Karpas-422 (cell line): ENCODE measurements at regions not wholly inside any gene's neighbourhood (a gene's known extent, or its start where the extent isn't known, plus 50 kb on each side); places are given as distances from the start of the nearest gene placed in this dataset.
"Not testable (repeated sequence)": the region's sequence is repeated elsewhere in the genome, so short reads cannot be mapped to it uniquely, and the experiment has no call there.

Source experiments
- DNase-seq: peaks from one replicate; pipeline ENCODE4 v3.0.0-alpha.2; 2015
- H2AFZ ChIP-seq: fragments of 200-600 bp; sonication (generic); 2 replicates; pipeline ENCODE4 v1.6.1; 2014; ENCODE audit warnings: antibody characterized with exemption, low read length, mixed read lengths
- H3K27ac ChIP-seq: fragments of 200-600 bp; sonication (generic); 2 replicates; pipeline ENCODE4 v1.5.1; 2014; ENCODE audit warnings: mild to moderate bottlenecking, low read length, moderate library complexity
- H3K27me3 ChIP-seq: fragments of 200-600 bp; sonication (generic); 2 replicates; pipeline ENCODE4 v1.6.1; 2014; ENCODE audit warnings: low read length, mixed read lengths
- H3K36me3 ChIP-seq: fragments of 200-600 bp; sonication (generic); 2 replicates; pipeline ENCODE4 v1.6.1; 2014; ENCODE audit warnings: low read length, mixed read lengths; ENCODE audit not compliant: insufficient read depth
- H3K4me1 ChIP-seq: fragments of 200-600 bp; sonication (generic); 2 replicates; pipeline ENCODE4 v1.6.1; 2014; ENCODE audit warnings: mild to moderate bottlenecking, low read length, mixed read lengths
- H3K4me2 ChIP-seq: fragments of 200-600 bp; sonication (generic); 2 replicates; pipeline ENCODE4 v1.6.1; 2014; ENCODE audit warnings: low read length, low read depth, mild to moderate bottlenecking; ENCODE audit not compliant: poor library complexity, severe bottlenecking
- H3K4me3 ChIP-seq: fragments of 200-600 bp; sonication (generic); 2 replicates; pipeline ENCODE4 v1.5.1; 2014; ENCODE audit warnings: mild to moderate bottlenecking, antibody characterized with exemption, low read length, mixed read lengths
- H3K79me2 ChIP-seq: fragments of 200-600 bp; sonication (generic); 2 replicates; pipeline ENCODE4 v1.6.1; 2014; ENCODE audit warnings: mild to moderate bottlenecking, low read length, mixed read lengths
- H3K9ac ChIP-seq: fragments of 200-600 bp; sonication (generic); 2 replicates; pipeline ENCODE4 v1.6.0; 2014; ENCODE audit warnings: low read length
- H3K9me2 ChIP-seq: fragments of 200-600 bp; sonication (generic), shearing (Covaris generic); replicated peaks from 2 replicates; pipeline ENCODE4 v1.6.0; 2014; ENCODE audit warnings: mild to moderate bottlenecking, low read length, moderate library complexity; ENCODE audit not compliant: insufficient read depth
- H3K9me3 ChIP-seq: fragments of 300-700, 200-600 bp; sonication (generic); 2 replicates; pipeline ENCODE4 v1.6.1; 2014; ENCODE audit warnings: low read length, mixed read lengths
- H4K20me1 ChIP-seq: fragments of 200-600 bp; sonication (generic); 2 replicates; pipeline ENCODE4 v1.6.1; 2014; ENCODE audit warnings: mild to moderate bottlenecking, antibody characterized with exemption, low read length, low read depth; ENCODE audit not compliant: insufficient read depth

DNA sequence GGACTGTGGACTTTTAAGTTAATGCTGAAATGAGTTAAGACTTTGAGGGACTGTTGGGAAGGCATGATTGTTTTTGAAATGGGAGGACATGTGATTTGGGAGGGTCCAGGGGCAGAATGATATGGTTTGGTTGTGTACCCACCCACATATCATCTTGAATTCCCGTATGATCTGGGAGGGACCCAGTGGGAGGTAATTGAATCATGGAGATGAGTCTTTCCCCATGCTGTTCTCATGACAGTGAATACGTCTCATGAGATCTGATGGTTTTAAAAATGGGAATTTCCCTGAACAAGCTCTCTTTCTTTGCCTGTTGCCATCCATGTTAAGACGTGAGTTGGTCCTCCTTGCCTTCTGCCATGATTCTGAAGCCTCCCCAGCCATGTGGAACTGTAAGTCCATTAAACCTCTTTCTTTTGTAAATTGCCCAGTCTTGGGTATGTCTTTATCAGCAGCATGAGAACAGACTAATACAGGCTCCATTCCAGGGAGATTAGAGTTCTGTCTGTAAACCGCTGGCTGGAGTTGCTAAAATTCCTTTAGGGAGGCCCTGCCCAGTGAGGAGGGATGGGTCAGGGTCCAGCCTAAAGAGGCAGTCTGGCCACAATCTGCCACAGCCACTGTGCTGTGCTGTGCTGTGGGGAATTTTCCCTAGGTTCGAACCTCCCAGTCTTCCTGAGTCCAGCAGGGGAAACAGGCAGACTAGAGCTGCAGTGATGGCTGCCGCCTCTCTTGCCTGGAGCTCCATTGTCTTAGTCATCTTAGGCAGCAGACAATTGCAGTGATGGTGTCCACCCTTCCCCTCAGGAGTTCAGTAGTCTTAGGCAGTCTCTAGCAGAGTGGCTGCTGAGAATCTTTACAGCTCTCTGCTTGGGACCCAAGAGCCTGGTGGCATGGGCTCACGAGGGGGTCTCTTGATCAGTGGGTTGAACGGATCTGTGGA lies 94.1 kb upstream of the PMCH start:
- H3K4me1 ChIP-seq, H3K27me3 ChIP-seq, H3K4me3 ChIP-seq, H3K9me3 ChIP-seq, H4K20me1 ChIP-seq, H2AFZ ChIP-seq, H3K9ac ChIP-seq, H3K27ac ChIP-seq, H3K36me3 ChIP-seq, H3K4me2 ChIP-seq, H3K9me2 ChIP-seq, H3K79me2 ChIP-seq, DNase-seq: not testable (repeated sequence)

- not testable (repeated sequence) for H3K27me3 ChIP-seq, H3K4me1 ChIP-seq, H3K4me2 ChIP-seq, H3K9ac ChIP-seq, H3K9me3 ChIP-seq, H3K4me3 ChIP-seq, H3K27ac ChIP-seq, H4K20me1 ChIP-seq, H3K9me2 ChIP-seq, H3K79me2 ChIP-seq, DNase-seq, H3K36me3 ChIP-seq, H2AFZ ChIP-seq
Observed at GRCh38 chr12:102289702-102290101, 92.1 kb upstream of the PMCH start.

DNA sequence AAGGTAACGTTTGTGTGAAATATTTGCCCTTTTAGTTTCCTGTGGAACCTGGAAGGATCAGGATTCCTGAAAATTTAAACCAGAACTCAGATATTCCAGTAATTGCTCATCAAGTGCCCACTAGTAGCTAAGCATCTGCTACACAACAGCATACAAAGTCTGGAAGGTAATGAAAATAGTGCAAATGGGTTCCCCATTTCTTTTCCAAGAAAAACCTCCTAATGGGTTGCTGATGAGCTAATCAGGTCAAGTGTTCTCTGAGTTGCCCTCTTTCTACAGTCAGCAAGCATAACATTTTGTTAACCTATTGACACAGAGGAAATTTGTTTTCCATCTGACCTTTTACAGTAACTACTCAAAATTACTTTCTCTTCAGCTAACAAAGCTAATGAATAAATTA lies 83.6 kb upstream of the PMCH start:
- H3K36me3 ChIP-seq = no peaks in the 10 kb centered on the region
- no peak overlapping the region for H3K4me2 ChIP-seq
- DNase-seq = no peak
- H3K79me2 ChIP-seq = no peaks in the 10 kb centered on the region
- H3K9me2 ChIP-seq = no peaks in the 10 kb centered on the region
- H3K27me3 ChIP-seq = no peaks in the 10 kb centered on the region
- no peak overlapping the region for H2AFZ ChIP-seq
- H3K27ac ChIP-seq = no peak overlapping the region
- no peaks in the 10 kb centered on the region for H4K20me1 ChIP-seq
- H3K4me1 ChIP-seq = no peaks in the 10 kb centered on the region
- H3K9ac ChIP-seq = no peak overlapping the region
- H3K4me3 ChIP-seq = no peak overlapping the region
- H3K9me3 ChIP-seq = no peaks in the 10 kb centered on the region

GRCh38 chr12:102255687-102256086 lies 58.1 kb upstream of the PMCH start:
- not testable (repeated sequence) for H3K27me3 ChIP-seq, H3K27ac ChIP-seq, DNase-seq, H3K36me3 ChIP-seq, H3K9me3 ChIP-seq, H3K9ac ChIP-seq, H3K4me2 ChIP-seq, H2AFZ ChIP-seq, H3K4me1 ChIP-seq, H4K20me1 ChIP-seq, H3K4me3 ChIP-seq, H3K9me2 ChIP-seq, H3K79me2 ChIP-seq

GRCh38 chr12:102251005-102251404 lies 53.4 kb upstream of the PMCH start:
- H4K20me1 ChIP-seq, H3K4me2 ChIP-seq, H3K4me3 ChIP-seq, H3K79me2 ChIP-seq, H3K36me3 ChIP-seq, H3K27ac ChIP-seq, DNase-seq, H3K4me1 ChIP-seq, H3K27me3 ChIP-seq, H3K9me3 ChIP-seq, H3K9ac ChIP-seq, H3K9me2 ChIP-seq, H2AFZ ChIP-seq: not testable (repeated sequence)

DNA sequence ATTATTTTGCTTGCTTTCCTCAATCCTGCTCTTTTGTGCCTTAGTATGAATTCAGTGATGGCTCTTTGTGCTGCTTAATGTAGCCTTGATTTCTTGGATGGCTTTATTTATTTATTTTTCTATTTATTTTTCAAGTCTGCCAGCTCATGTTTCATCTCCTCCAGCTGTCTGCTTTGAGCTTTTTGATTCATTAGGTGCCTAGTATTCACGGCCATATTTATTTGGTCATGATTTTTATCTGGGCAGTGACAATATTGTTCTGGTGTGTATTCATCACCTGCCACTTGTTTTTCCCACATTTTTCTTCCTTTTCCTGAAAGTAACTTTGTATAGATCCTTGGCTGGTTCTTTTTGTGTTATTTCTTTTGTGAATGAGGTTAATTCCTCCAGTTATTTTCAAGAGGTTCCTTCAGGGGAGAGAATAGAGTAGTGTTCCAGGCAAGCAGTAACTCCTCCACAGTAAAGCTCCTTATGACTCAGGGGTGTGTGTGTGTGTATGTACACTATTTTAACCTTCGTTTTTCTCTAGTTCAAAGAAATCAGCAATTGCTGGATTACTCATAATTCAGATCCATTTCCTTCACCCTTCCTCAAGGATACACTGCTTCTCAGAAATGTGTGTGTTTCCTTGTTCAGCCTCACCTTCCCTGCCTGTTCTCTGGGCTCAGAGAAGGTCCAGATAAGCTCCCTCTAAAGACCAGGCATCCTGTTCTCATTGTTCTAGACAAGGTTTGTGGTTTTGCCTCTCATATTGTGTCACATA lies 51.6 kb upstream of the PMCH start:
- no peaks in the 10 kb centered on the region for H4K20me1 ChIP-seq
- H3K36me3 ChIP-seq = no peaks in the 10 kb centered on the region
- no peak overlapping the region for H3K4me2 ChIP-seq
- H3K9me2 ChIP-seq = no peaks in the 10 kb centered on the region
- H3K9ac ChIP-seq = no peak overlapping the region
- H3K79me2 ChIP-seq = no peaks in the 10 kb centered on the region
- DNase-seq = no peak
- H3K9me3 ChIP-seq = no peaks in the 10 kb centered on the region
- no peak overlapping the region for H3K4me3 ChIP-seq
- no peaks in the 10 kb centered on the region for H3K27me3 ChIP-seq
- H3K4me1 ChIP-seq = no peaks in the 10 kb centered on the region
- H2AFZ ChIP-seq = no peak overlapping the region
- H3K27ac ChIP-seq = no peak overlapping the region
